LNCaP clone FGC (cell line): ENCODE measurements at regions not wholly inside any gene's neighbourhood (a gene's known extent, or its start where the extent isn't known, plus 50 kb on each side); places are given as distances from the start of the nearest gene placed in this dataset.

Experiments used
- DNase-seq: peaks from one replicate; pipeline ENCODE4 v3.0.0-alpha.2; 2011; ENCODE audit warnings: low read depth
- H3K4me3 ChIP-seq: 2 replicates; pipeline ENCODE4 v1.5.1; 2011; ENCODE audit warnings: mild to moderate bottlenecking, low read depth, low read length, control low read depth
- TF ChIP-seq, protein P1 (sequence below): IDR thresholded peaks from 2 replicates; pipeline ENCODE4 v1.5.1; 2012; ENCODE audit warnings: mild to moderate bottlenecking; ENCODE audit not compliant: control insufficient read depth, insufficient read depth; ENCODE audit errors: extremely low read depth

DNA sequence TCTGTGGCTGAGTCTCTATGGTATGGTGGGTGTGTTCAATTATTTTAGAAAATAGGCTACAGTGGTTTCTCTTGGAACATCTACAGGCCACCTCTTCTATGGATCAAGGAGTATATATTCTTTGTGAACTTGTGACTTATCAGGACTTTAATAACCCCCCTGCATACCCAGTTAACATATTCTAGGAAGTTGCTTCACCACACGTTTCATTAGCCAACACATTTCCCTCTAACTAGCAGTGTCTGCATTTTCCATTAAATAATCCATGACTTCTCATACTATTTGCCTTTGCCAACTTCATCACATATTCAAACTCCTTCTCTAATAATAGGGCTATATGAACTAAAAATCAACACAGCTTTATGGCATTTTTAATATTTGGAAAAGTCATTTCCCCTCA, 187.6 kb upstream of the ARL4C start:
- TF ChIP-seq, protein P1, sequence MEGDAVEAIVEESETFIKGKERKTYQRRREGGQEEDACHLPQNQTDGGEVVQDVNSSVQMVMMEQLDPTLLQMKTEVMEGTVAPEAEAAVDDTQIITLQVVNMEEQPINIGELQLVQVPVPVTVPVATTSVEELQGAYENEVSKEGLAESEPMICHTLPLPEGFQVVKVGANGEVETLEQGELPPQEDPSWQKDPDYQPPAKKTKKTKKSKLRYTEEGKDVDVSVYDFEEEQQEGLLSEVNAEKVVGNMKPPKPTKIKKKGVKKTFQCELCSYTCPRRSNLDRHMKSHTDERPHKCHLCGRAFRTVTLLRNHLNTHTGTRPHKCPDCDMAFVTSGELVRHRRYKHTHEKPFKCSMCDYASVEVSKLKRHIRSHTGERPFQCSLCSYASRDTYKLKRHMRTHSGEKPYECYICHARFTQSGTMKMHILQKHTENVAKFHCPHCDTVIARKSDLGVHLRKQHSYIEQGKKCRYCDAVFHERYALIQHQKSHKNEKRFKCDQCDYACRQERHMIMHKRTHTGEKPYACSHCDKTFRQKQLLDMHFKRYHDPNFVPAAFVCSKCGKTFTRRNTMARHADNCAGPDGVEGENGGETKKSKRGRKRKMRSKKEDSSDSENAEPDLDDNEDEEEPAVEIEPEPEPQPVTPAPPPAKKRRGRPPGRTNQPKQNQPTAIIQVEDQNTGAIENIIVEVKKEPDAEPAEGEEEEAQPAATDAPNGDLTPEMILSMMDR: no peak
- no peak overlapping the region for H3K4me3 ChIP-seq
- DNase-seq: no peak

DNA sequence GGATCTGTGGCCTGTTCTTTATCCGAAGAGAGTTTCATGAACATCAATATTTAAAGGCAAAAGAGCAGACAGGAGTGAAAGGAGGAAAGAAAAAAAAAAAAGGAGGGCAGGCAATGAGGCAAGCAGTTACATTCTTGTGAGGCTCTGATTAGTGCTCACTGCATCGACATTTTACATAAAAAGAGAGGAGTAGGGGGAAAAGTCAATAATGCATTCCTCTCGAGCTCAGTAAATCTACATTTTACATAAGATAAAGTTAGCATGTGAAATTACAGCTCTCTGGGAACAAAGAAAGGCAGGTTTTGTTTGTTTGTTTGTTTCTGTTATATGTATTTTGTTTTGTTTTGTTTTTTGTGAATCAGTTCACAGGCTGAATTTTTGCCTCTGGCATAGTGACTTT, 187.1 kb upstream of the ARL4C start:
- no peak for DNase-seq
- H3K4me3 ChIP-seq: no peak overlapping the region
- TF ChIP-seq, protein P1: no peak

DNA sequence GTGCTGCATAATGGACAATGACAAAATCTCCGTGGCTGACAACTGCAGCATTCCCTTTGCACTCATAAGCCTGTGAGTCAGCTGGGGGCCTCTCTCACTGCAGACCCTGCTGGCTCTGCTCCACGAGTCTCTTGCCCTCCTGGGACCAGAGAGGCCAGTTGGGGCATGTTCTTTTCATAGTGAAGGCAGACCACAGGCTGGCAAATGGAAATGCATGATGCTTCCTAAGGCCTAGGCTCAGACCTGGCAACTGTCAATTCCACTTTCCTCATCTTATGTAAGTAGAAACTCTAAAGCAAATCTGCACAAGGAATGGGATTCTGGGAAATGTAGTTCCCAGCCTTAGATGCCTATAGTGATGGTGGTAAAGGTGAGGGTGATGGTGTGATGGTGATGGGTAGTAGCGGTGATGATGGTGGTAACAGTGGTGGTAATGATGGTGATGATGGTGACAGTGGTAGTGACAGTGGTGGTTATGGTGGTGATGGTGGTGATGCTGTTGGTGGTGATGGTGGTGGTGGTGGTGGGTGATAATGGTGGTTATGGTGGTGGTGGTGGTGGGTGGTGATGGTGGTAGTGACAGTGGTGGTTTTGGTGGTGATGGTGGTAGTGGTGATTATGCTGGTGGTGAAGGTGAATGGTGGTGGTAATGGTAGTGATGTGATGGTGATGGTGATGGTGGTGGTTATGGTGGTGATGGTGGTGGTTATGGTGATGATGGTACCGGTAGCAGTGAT, 185.8 kb upstream of the ARL4C start:
- TF ChIP-seq, protein P1: no peak
- H3K4me3 ChIP-seq: no peak overlapping the region
- no peak for DNase-seq

DNA sequence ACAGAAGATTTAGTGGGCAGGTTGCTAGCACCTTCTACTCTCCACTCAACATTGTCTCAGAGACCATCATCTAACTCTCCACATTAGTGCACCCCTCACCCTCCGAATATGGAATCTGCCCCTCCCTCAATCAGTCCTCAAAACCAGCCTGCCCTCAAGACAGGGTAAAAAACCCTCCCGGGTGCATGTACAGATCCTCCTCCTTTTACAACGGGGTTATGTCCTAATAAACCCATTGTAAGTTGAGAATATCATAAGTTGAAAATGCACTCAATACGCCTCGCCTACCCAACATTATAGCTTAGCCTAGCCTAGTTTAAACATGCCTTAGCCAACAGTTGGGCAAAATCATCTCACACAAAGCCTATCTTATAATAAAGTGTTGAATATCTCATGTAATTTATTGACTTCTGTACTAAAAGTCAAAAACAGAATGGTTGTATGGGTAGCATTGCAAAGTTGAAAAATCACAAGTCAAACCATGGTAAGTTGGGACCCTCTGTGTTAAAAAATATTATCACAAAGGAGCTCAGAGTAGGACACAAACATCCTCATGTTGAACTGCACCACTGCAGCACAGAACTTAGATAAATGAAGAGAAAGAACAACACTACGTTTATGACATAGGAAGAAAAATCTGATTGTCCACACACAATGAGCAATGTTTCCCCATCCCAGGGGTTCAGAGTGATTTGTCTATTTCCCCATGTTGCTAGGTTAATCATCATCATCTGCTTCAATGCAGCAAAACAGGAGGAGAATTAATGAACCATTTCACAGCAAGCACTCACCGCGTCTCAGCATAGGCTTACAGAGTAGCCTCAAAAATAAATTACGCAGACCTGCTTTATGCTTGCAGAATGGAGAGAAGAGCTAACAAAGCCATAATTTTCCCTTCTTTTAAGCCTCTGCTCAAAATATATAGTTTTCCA, 184.1 kb upstream of the ARL4C start:
- DNase-seq: no peak
- no peak overlapping the region for H3K4me3 ChIP-seq
- TF ChIP-seq, protein P1: no peak

DNA sequence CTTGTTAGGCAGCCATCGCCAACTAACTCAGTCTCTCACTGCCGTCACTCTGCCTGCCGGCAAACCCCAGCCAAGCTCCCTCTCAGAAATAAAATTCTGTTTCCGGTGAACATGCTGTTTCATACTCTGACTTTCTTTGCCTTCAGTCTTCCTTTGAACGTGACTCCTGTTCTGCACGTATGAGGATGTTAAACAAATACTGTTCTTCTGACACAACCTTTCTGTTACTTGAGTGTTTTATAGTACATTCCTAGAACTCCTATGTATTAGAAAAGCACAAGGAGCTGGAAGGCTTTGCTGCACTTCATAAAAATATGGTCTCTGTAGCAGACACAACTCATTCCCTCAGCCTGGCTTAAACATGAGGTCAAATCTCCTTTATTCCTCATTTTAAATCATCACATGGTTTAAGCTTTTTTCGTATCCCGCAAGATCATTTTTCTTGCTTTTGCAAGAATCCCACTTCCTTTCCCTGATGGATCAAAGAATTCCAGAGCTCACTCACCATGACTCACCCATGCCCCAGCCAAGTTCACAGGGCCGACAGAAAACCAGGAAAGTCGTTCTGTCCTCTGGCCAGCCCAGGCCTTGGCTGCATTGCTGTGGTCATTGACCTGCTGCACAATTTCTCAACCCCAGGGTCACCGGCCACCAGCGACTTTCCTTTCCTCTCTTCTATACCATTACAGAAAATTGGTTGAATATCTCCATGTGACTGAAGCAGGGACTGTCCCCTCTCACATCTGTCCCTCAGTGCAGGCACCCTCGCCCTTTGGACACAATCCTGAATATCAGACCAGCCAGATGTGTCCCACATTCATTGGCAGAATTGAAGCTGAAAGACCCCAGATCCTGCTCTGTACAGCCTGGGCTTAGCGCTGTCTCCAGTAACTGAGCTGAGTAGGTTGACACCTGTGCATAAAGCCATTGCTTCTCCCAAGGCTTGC, 183.1 kb upstream of the ARL4C start:
- TF ChIP-seq, protein P1: no peak
- no peak overlapping the region for H3K4me3 ChIP-seq
- DNase-seq: no peak

DNA sequence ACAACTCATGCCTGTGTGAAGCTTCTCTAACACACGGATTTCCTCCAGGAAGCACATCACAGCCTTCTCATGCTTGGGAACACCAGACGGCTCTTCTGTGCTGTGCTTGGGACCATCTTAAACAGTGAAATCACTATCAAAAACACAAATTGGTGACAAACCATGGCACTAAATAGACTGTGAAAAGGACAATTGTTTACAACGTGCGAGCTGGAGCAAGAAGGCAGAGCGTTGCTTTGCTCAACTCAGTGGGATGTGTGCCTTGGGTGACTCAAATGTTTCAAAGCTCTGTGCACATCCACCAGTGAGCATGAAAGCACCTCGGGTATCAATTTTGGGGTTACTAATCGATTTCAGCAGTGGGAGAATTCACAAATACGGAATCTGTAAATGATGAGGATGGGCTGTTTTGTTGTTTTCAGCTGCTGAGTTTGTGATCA, 182.4 kb upstream of the ARL4C start:
- no peak for DNase-seq
- TF ChIP-seq, protein P1: no peak
- no peak overlapping the region for H3K4me3 ChIP-seq
